ENCODE measurements at regions not wholly inside any gene's neighbourhood (a gene's known extent, or its start where the extent isn't known, plus 50 kb on each side); places are given as distances from the start of the nearest gene placed in this dataset.

GRCh38 chr9:89666950-89667349, 62.1 kb downstream of the GADD45G start:
- H3K4me1 Mint-ChIP-seq (ENCODE audit: low read depth): no peaks in the 10 kb centered on the region
- H3K27ac Mint-ChIP-seq: no peak overlapping the region
- intact Hi-C loops (cut with micrococcal nuclease): no loop called here
- H3K27me3 Mint-ChIP-seq: peaks cover 2% of the 10 kb centered on the region
- ChIA-PET CTCF (no interaction called here), POLR2A (no interaction called here)
- DNase-seq (no peak), ATAC-seq (no peak)
- TF ChIP-seq CTCF (IDR thresholded peaks at IDR 0.05): no peak
- no peaks in the 10 kb centered on the region for H3K9me3 Mint-ChIP-seq
- no peaks in the 10 kb centered on the region for H3K36me3 Mint-ChIP-seq (ENCODE audit: low read depth)
- H3K4me3 Mint-ChIP-seq: no peak overlapping the region

GRCh38 chr9:89667726-89668125, 62.9 kb downstream of the GADD45G start:
- POLR2A ChIA-PET: interaction anchor here (1.0 kb wide), 1 partner anchor 61 kb away, joined by 3 read pairs; no protein-coding TSS in a partner anchor

GRCh38 chr9:89668216-89668865, 63.5 kb downstream of the GADD45G start:
- ChIA-PET CTCF (no interaction called here), POLR2A (interaction anchor here (1.0 kb wide), 1 partner anchor 60 kb away, joined by 3 read pairs; no protein-coding TSS in a partner anchor)
- intact Hi-C loops (cut with micrococcal nuclease): no loop called here
- Mint-ChIP-seq H3K36me3 (ENCODE audit: low read depth) (no peaks in the 10 kb centered on the region), H3K9me3 (no peaks in the 10 kb centered on the region), H3K27ac (no peak overlapping the region), H3K4me3 (no peak overlapping the region), H3K4me1 (ENCODE audit: low read depth) (no peaks in the 10 kb centered on the region), H3K27me3 (no peaks in the 10 kb centered on the region)
- ATAC-seq (peak; percentile 62), DNase-seq (peak; percentile 33)
- no peak for TF ChIP-seq CTCF (IDR thresholded peaks at IDR 0.05)

More at GRCh38 chr9:89667726-89668125, 62.9 kb downstream of the GADD45G start:
- Mint-ChIP-seq H3K27ac (no peak overlapping the region), H3K36me3 (ENCODE audit: low read depth) (no peaks in the 10 kb centered on the region), H3K9me3 (no peaks in the 10 kb centered on the region), H3K4me1 (ENCODE audit: low read depth) (no peaks in the 10 kb centered on the region), H3K27me3 (no peaks in the 10 kb centered on the region), H3K4me3 (no peak overlapping the region)
- ATAC-seq: no peak
- CTCF ChIA-PET: no interaction called here
- intact Hi-C loops (cut with micrococcal nuclease): no loop called here
- no peak for TF ChIP-seq CTCF (IDR thresholded peaks at IDR 0.05)
- no peak for DNase-seq

GRCh38 chr9:89668866-89669246, 64.0 kb downstream of the GADD45G start:
- CTCF ChIA-PET: no interaction called here
- DNase-seq (no peak), ATAC-seq (no peak)
- POLR2A ChIA-PET: no interaction called here
- intact Hi-C loops (cut with micrococcal nuclease): no loop called here
- no peak overlapping the region for H3K27ac Mint-ChIP-seq
- no peak for TF ChIP-seq CTCF (IDR thresholded peaks at IDR 0.05)
- no peaks in the 10 kb centered on the region for H3K36me3 Mint-ChIP-seq (ENCODE audit: low read depth)
- H3K27me3 Mint-ChIP-seq: no peaks in the 10 kb centered on the region
- H3K4me3 Mint-ChIP-seq: no peak overlapping the region
- H3K4me1 Mint-ChIP-seq (ENCODE audit: low read depth): no peaks in the 10 kb centered on the region
- no peaks in the 10 kb centered on the region for H3K9me3 Mint-ChIP-seq

- ChIA-PET CTCF (no interaction called here), POLR2A (no interaction called here)
- Mint-ChIP-seq H3K27ac (no peak overlapping the region), H3K9me3 (no peaks in the 10 kb centered on the region), H3K36me3 (ENCODE audit: low read depth) (no peaks in the 10 kb centered on the region), H3K4me1 (ENCODE audit: low read depth) (no peaks in the 10 kb centered on the region), H3K27me3 (no peaks in the 10 kb centered on the region), H3K4me3 (no peak overlapping the region)
- TF ChIP-seq CTCF (IDR thresholded peaks at IDR 0.05): no peak
- intact Hi-C loops (cut with micrococcal nuclease): no loop called here
- DNase-seq: no peak
- no peak for ATAC-seq
Measured at GRCh38 chr9:89669361-89669842, 64.6 kb downstream of the GADD45G start.

Measured in activated CD8-positive, alpha-beta T cell treated with anti-CD3 and anti-CD28 coated beads for 36 hours (primary cell).